Lung (tissue), 9 donors: ENCODE measurements at regions not wholly inside any gene's neighbourhood (a gene's known extent, or its start where the extent isn't known, plus 50 kb on each side); places are given as distances from the start of the nearest gene placed in this dataset.
"Not testable (repeated sequence)": the region's sequence is repeated elsewhere in the genome, so short reads cannot be mapped to it uniquely, and the experiment has no call there.

Experiments used
- ATAC-seq: fragments of 200-7000 bp; cut with Tn5 transposase; one replicate; pipeline ENCODE4 v1.9.1; 2020; ENCODE audit warnings: moderate number of reproducible peaks; ENCODE audit not compliant: insufficient read depth, low FRiP score
- DNase-seq, 3 donors: peaks; one replicate each; pipeline ENCODE4 v3.0.0-alpha.2; 2013 to 2017
- H3K27ac ChIP-seq, 2 donors: one replicate each; pipeline ENCODE4 v1.5.1; 2013; ENCODE audit warnings: mild to moderate bottlenecking in 2 of 2, moderate library complexity in 2 of 2, control low read depth in 1 of 2, inconsistent platforms in 1 of 2, low read depth in 1 of 2, low read length in 1 of 2
- H3K27me3 ChIP-seq, 3 donors: one replicate each; pipeline ENCODE4 v1.5.1; 2013; ENCODE audit warnings: low read length in 2 of 3; ENCODE audit not compliant: control insufficient read depth in 3 of 3, insufficient read depth in 3 of 3
- H3K36me3 ChIP-seq, 4 donors: one replicate each; pipeline ENCODE4 v1.5.1; 2013; ENCODE audit warnings: low read length in 4 of 4, mild to moderate bottlenecking in 1 of 4, moderate library complexity in 1 of 4; ENCODE audit not compliant: control insufficient read depth in 4 of 4, insufficient read depth in 4 of 4
- H3K4me1 ChIP-seq, 5 donors: one replicate each; pipeline ENCODE4 v1.5.1; 2013; ENCODE audit warnings: low read length in 5 of 5, mild to moderate bottlenecking in 2 of 5, moderate library complexity in 1 of 5; ENCODE audit not compliant: control insufficient read depth in 5 of 5, insufficient read depth in 5 of 5
- H3K4me3 ChIP-seq: one replicate; pipeline ENCODE4 v1.5.1; 2013; ENCODE audit warnings: mild to moderate bottlenecking, control low read depth, moderate library complexity
- H3K9ac ChIP-seq, 2 donors: one replicate each; pipeline ENCODE4 v1.5.1; 2013; ENCODE audit warnings: low read length in 2 of 2, control low read depth in 1 of 2; ENCODE audit not compliant: insufficient read depth in 1 of 2
- H3K9me3 ChIP-seq, 4 donors: one replicate each; pipeline ENCODE4 v1.5.1; 2013; ENCODE audit warnings: low read length in 3 of 4, mild to moderate bottlenecking in 1 of 4, moderate library complexity in 1 of 4; ENCODE audit not compliant: control insufficient read depth in 4 of 4, insufficient read depth in 3 of 4
- WGBS, 2 donors: extraction: QIAGEN DNeasy Blood & Tissue Kit; methylation state at CpG; one replicate each; pipeline ENCODE4 v1.1.7; 2013; 5-methylcytosine and 5-hydroxymethylcytosine counted together
- donor health status: Bipolar disorder and iron deficiency.
- donor health status: healthy.
- donor health status: DM: yes; HTN: yes; CAD: no.

DNA sequence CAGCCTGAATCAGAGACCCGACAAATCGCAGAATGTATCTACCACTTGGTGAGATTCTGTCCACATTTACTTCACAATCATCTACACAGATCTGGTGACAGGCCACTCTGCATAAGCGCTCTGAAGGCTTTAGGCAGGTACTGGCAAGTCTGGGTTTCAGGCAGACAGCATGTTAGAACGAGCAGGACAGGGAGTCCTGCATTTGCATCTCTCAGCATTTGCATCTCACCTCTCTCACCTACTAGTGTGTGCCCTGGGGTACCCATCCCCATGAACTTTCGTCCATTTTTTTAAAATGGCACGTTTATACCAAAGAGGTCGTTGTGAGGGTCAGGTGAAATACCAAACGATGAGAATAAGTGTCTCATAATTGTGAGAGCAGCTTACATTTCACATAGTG lies 108.2 kb downstream of the SPATA31A1 start:
- not testable (repeated sequence) for H3K9ac ChIP-seq, H3K36me3 ChIP-seq, ATAC-seq, H3K4me3 ChIP-seq, H3K9me3 ChIP-seq, H3K4me1 ChIP-seq, H3K27me3 ChIP-seq
- 4 to 19% methylated on average over 5 to 6 of the region's 8 CpGs for WGBS, 2 donors
- H3K27ac ChIP-seq: peak overlapping the region in 1 of 2 donors; percentile 79
- DNase-seq: peak in 2 of 3 donors; percentile 0 to 3

GRCh38 chr9:39464122-39464777 lies 108.8 kb downstream of the SPATA31A1 start:
- peak; percentile 90 to 93 (median 91) for DNase-seq
- 0 to 1% methylated on average over 29 to 45 of the region's 46 CpGs for WGBS, 2 donors
- not testable (repeated sequence) for H3K9me3 ChIP-seq, H3K36me3 ChIP-seq, H3K9ac ChIP-seq, H3K4me1 ChIP-seq, H3K27me3 ChIP-seq
- Histone ChIP-seq H3K4me3 (peak overlapping the region; percentile 42), H3K27ac (peak overlapping the region; percentile 53 to 79)
- ATAC-seq: peak; percentile 98

- 20 to 60% methylated on average over 1 of the region's 1 CpG for WGBS, 2 donors
- ATAC-seq: not testable (repeated sequence)
These were observed 119.0 kb downstream of the SPATA31A1 start for GRCh38 chr9:39474499-39474898.

GRCh38 chr9:39483073-39483472 lies 127.6 kb downstream of the SPATA31A1 start:
- WGBS, 2 donors: 84 to 87% methylated on average over 3 of the region's 4 CpGs
- H3K27ac ChIP-seq, H3K9me3 ChIP-seq, H3K4me1 ChIP-seq, DNase-seq, H3K9ac ChIP-seq, ATAC-seq, H3K36me3 ChIP-seq, H3K4me3 ChIP-seq, H3K27me3 ChIP-seq: not testable (repeated sequence)

More at GRCh38 chr9:39474499-39474898, 119.0 kb downstream of the SPATA31A1 start:
- not testable (repeated sequence) for H3K27ac ChIP-seq, DNase-seq, H3K4me3 ChIP-seq, H3K4me1 ChIP-seq, H3K9ac ChIP-seq, H3K9me3 ChIP-seq, H3K27me3 ChIP-seq, H3K36me3 ChIP-seq

DNA sequence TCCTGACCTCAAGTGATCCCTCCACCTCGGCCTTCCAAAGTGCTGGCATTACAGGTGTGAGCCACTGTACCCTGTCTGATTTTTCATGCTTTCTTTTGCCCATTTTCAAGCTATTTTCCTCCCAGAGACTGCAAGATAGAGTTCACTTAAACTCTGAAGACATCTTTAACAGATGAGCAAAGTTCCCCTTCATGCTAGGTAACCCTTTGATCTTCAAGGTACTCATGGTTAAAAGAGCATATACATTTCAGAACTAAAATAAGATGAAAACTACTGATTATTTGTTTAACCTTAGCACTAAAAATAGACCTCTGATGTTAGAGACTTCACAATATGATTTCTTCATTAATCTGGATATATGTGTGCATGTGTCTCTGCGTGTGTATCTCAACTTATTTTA lies 128.4 kb downstream of the SPATA31A1 start:
- not testable (repeated sequence) for H3K4me3 ChIP-seq, H3K27ac ChIP-seq, H3K9me3 ChIP-seq, ATAC-seq, DNase-seq, H3K4me1 ChIP-seq, H3K27me3 ChIP-seq, H3K36me3 ChIP-seq, H3K9ac ChIP-seq
- WGBS, 2 donors: 64 to 97% methylated on average over 2 of the region's 2 CpGs

DNA sequence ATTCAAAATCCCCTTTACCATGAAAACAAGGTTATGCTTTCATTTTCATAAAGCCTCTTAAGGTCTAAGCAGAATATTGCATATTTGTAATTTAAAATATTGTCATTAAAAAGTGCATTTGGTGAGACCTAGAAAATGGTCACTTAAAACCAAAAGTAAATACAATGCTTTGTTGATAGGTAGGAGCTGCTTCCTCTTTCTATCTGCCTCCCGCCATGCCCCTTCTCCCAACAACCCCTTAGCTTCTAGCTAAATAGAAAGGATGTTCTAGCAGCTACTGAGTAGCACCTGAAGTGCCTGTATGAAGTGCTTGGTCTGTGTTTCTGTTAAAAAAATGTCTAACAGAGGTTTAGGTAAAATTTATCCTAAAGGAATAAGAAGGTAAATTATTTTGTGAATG lies 128.8 kb downstream of the SPATA31A1 start:
- whole genome bisulfite sequencing, 2 donors: 44 to 64% methylated on average over 1 of the region's 1 CpG
- H3K9me3 ChIP-seq, H3K36me3 ChIP-seq, H3K27ac ChIP-seq, H3K9ac ChIP-seq, H3K4me3 ChIP-seq, ATAC-seq, H3K27me3 ChIP-seq, DNase-seq, H3K4me1 ChIP-seq: not testable (repeated sequence)

DNA sequence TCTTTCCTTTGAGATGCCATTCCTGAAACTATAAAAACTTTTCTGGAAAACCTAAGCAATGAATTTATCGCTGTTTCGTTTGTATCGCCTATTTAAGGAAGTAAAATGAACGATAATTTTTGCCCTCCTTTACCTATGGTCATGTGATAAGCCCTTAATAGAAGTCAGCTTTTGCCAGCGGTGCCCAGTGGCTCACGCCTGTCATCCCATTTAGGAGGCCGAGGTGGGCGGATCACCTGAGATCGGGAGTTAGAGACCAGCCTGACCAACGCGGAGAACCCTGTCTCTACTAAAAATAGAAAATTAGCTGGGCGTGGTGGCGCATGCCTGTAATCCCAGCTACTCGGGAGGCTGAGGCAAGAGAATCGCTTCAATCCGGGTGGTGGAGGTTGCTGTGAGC lies 132.0 kb downstream of the SPATA31A1 start:
- not testable (repeated sequence) for H3K27me3 ChIP-seq, H3K4me3 ChIP-seq, H3K9me3 ChIP-seq, H3K9ac ChIP-seq, DNase-seq, H3K36me3 ChIP-seq, ATAC-seq, H3K27ac ChIP-seq, H3K4me1 ChIP-seq
- 95% methylated on average over 7 to 8 of the region's 16 CpGs for WGBS, 2 donors

- not testable (repeated sequence) for H3K9ac ChIP-seq, H3K36me3 ChIP-seq, ATAC-seq, H3K27me3 ChIP-seq, DNase-seq, H3K9me3 ChIP-seq, H3K27ac ChIP-seq, H3K4me3 ChIP-seq, H3K4me1 ChIP-seq
- 80 to 91% methylated on average over 3 of the region's 4 CpGs for WGBS, 2 donors
These were observed 140.8 kb downstream of the SPATA31A1 start for GRCh38 chr9:39496248-39496647.
